OCI-LY7 (cell line): ENCODE measurements at regions not wholly inside any gene's neighbourhood (a gene's known extent, or its start where the extent isn't known, plus 50 kb on each side); places are given as distances from the start of the nearest gene placed in this dataset.
"Not testable (repeated sequence)": the region's sequence is repeated elsewhere in the genome, so short reads cannot be mapped to it uniquely, and the experiment has no call there.

ENCODE experiments used
- BruUV-seq: library from RNA; stranded (reverse); fragments of 400-500 nt; replicated peaks from 2 replicates; lab custom pipeline; 2021; lab: Mats Ljungman, UMichigan
- CTCF ChIA-PET: fragments of 300-600 bp; sonication (Branson Sonifier 250); formaldehyde crosslinking; loops from one replicate; lab custom pipeline; 2022; ENCODE audit warnings: antibody characterized with exemption; ENCODE audit not compliant: unreplicated experiment; lab: Charles Lee
- POLR2A ChIA-PET: fragments of 300-600 bp; sonication (Branson Sonifier 250); formaldehyde crosslinking; loops from one replicate; lab custom pipeline; 2022; ENCODE audit warnings: antibody characterized with exemption; lab: Charles Lee
- DNase-seq: peaks from one replicate; pipeline ENCODE4 v3.0.0-alpha.2; 2015; ENCODE audit warnings: low spot score
- H2AFZ ChIP-seq: fragments of 200-600 bp; sonication (generic), shearing (Covaris generic); 2 replicates; pipeline ENCODE4 v1.6.1; 2014; ENCODE audit warnings: mild to moderate bottlenecking, antibody characterized with exemption, low read length, moderate library complexity
- H3K27ac ChIP-seq: fragments of 200-600 bp; sonication (generic); 2 replicates; pipeline ENCODE4 v1.5.1; 2014; ENCODE audit warnings: mixed run types, low read depth, mild to moderate bottlenecking, moderate library complexity, low read length, inconsistent platforms; ENCODE audit not compliant: poor library complexity, severe bottlenecking
- H3K36me3 ChIP-seq: fragments of 200-600 bp; sonication (generic); 2 replicates; pipeline ENCODE4 v1.6.1; 2014; ENCODE audit warnings: mild to moderate bottlenecking, antibody characterized with exemption, low read length, moderate library complexity, mixed read lengths; ENCODE audit not compliant: insufficient read depth
- H3K4me1 ChIP-seq: fragments of 200-600 bp; sonication (generic); 2 replicates; pipeline ENCODE4 v1.5.1; 2014; ENCODE audit warnings: mild to moderate bottlenecking, low read length; ENCODE audit not compliant: insufficient read depth, poor library complexity, severe bottlenecking
- H3K4me2 ChIP-seq: fragments of 200-600 bp; sonication (generic); 2 replicates; pipeline ENCODE4 v1.6.1; 2014; ENCODE audit warnings: mild to moderate bottlenecking, low read length
- H3K4me3 ChIP-seq: fragments of 200-600 bp; sonication (generic); 2 replicates; pipeline ENCODE4 v1.5.1; 2014; ENCODE audit warnings: mild to moderate bottlenecking, low read depth, low read length; ENCODE audit not compliant: poor library complexity, severe bottlenecking
- H3K79me2 ChIP-seq: fragments of 200-600 bp; sonication (generic); 2 replicates; pipeline ENCODE4 v1.6.1; 2016; ENCODE audit warnings: low read depth, mild to moderate bottlenecking, low read length, moderate library complexity, mixed read lengths; ENCODE audit not compliant: insufficient read depth
- H3K9me2 ChIP-seq: fragments of 200-600 bp; sonication (generic); 2 replicates; pipeline ENCODE4 v1.6.1; 2016; ENCODE audit warnings: mild to moderate bottlenecking, low read length, mixed read lengths; ENCODE audit not compliant: insufficient read depth
- H3K9me3 ChIP-seq: fragments of 200-600 bp; sonication (generic); 2 replicates; pipeline ENCODE4 v1.6.1; 2014; ENCODE audit warnings: mild to moderate bottlenecking, mixed run types, low read length, mixed read lengths
- H4K20me1 ChIP-seq: fragments of 200-600 bp; sonication (generic); 2 replicates; pipeline ENCODE4 v1.6.1; 2014; ENCODE audit warnings: mild to moderate bottlenecking, antibody characterized with exemption, low read length, moderate library complexity, mixed read lengths; ENCODE audit not compliant: insufficient read depth
- EZH2phosphoT487 ChIP-seq: fragments of 200-600 bp; sonication (generic); IDR thresholded peaks from 2 replicates; pipeline ENCODE4 v1.6.1; 2018; ENCODE audit warnings: low read depth, borderline replicate concordance, mild to moderate bottlenecking, mixed run types, antibody characterized with exemption, low read length, moderate library complexity, mixed read lengths
- intact Hi-C: fragments of 100-400 bp; cut with micrococcal nuclease; formaldehyde crosslinking; loops from one replicate; pipeline ENCODE4 v1.10.0; 2022; ENCODE audit not compliant: unreplicated experiment
- TF ChIP-seq, protein P1 (sequence below): fragments of 200-600 bp; sonication (generic); conservative IDR thresholded peaks from 2 replicates; pipeline ENCODE4 v1.5.1; 2014; ENCODE audit warnings: mild to moderate bottlenecking, antibody characterized with exemption, low read length, moderate library complexity, mixed read lengths

DNA sequence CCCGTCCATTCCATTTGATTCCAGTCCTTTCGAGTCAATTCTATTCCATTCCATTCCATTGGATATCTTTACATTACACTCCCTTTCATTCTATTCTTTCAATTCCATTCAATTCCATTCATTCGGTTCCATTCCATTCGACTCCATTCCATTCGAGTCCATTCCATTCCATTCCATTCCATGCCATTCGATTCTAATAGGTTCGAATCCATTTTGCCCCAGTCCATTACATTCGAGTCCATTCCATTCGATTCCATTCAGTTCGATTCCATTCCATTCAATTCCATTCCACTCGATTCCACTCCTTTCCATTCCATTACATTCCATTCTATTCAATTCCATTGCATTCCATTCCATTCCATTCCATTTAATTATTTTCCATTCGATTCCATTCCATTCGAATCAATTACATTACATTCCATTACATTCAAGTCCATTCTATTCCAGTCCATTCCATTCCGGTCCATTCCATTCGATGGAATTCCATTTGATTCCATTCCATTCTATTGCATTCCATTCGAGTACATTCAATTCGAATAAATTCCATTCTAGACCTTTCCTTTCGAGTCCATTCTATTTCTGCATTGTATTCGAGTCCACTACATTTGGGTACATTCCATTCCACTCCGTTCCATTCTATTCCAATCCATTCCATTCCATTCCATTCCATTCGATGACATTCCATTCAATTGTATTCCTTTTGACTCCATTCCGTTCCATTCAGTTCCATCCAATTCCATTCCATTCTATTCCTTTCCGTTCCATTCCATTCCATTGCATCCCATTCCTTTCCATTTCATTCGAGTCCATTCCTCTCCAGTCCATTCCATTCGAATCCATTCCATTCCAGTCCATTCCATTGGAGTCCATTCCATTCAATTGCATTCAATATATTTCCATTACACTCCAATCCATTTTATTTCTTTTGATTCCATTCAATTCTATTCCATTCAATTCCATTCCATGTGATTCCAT lies 2604.8 kb upstream of the TPTE start:
- Histone ChIP-seq H2AFZ (no peak overlapping the region), H3K4me1 (no peaks in the 10 kb centered on the region), H3K4me2 (no peak overlapping the region), H4K20me1 (no peaks in the 10 kb centered on the region), H3K4me3 (no peak overlapping the region), H3K9me2 (no peaks in the 10 kb centered on the region), H3K9me3 (no peaks in the 10 kb centered on the region; the same call in 1 of the 2 replicates), H3K36me3 (no peaks in the 10 kb centered on the region), H3K27ac (no peak overlapping the region), H3K79me2 (no peaks in the 10 kb centered on the region)
- no TSS peak for BruUV-seq
- ChIA-PET POLR2A (no interaction called here), CTCF (no interaction called here)
- TF ChIP-seq, protein P1, sequence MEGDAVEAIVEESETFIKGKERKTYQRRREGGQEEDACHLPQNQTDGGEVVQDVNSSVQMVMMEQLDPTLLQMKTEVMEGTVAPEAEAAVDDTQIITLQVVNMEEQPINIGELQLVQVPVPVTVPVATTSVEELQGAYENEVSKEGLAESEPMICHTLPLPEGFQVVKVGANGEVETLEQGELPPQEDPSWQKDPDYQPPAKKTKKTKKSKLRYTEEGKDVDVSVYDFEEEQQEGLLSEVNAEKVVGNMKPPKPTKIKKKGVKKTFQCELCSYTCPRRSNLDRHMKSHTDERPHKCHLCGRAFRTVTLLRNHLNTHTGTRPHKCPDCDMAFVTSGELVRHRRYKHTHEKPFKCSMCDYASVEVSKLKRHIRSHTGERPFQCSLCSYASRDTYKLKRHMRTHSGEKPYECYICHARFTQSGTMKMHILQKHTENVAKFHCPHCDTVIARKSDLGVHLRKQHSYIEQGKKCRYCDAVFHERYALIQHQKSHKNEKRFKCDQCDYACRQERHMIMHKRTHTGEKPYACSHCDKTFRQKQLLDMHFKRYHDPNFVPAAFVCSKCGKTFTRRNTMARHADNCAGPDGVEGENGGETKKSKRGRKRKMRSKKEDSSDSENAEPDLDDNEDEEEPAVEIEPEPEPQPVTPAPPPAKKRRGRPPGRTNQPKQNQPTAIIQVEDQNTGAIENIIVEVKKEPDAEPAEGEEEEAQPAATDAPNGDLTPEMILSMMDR, result no peak
- no peak for TF ChIP-seq EZH2phosphoT487
- intact Hi-C loops, result no loop called here
- DNase-seq, result no peak

DNA sequence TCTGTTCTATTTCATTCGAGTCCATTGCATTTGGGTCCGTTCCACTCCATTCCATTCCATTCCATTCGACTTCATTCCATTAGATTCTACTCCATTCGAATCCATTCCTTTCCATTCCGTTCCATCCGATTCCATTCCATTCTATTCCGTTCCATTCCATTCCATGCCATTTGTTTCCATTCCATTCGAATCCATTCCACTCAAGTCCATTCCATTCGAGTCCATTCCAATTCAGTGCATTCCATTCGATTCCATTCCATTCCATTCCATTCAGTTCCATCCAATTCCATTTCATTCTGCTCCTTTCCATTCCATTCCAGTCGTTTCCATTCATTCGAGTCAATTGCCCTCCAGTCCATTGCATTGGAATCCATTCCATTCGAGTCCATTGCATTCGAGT lies 2603.7 kb upstream of the TPTE start:
- BruUV-seq, result no TSS peak
- POLR2A ChIA-PET, result no interaction called here
- H3K4me2 ChIP-seq, result no peak overlapping the region

DNA sequence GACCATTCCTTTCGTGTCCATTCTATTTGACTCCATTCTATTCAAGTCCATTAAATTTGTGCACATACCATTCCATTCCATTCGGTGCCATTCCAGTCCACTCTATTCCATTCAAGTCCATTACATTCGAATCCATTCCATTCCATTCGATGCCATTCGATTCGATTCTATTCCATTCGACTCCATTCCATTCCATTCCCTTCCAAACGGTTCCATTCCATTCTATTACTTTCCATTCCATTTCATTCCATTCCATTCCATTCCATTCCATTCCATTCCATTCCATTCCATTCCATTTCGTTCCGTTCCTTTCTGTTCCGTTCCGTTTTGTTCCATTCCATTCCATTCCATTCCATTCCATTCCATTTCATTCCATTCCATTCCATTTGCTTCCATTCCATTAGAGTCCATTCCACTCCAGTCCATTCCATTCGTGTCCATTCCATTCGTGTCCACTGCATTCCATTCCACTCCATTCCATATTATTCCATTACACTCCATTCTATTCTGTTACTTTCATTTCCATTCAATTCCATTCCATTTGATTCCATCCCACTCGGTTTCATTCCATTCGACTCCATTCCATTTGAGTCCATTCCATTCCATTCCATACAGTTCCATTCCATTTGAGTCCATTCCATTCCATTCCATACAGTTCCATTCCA lies 2595.3 kb upstream of the TPTE start:
- DNase-seq, H3K4me3 ChIP-seq, H3K9me2 ChIP-seq, BruUV-seq, CTCF ChIA-PET, POLR2A ChIA-PET, H3K4me2 ChIP-seq, H4K20me1 ChIP-seq, intact Hi-C loops, H3K4me1 ChIP-seq, H2AFZ ChIP-seq, H3K27ac ChIP-seq, H3K36me3 ChIP-seq, H3K79me2 ChIP-seq: not testable (repeated sequence)
- peaks cover 80% of the 10 kb centered on the region for H3K9me3 ChIP-seq

More for the DNA sequence above, 2603.7 kb upstream of the TPTE start:
- H2AFZ ChIP-seq, result no peak overlapping the region
- intact Hi-C loops, result no loop called here
- no peaks in the 10 kb centered on the region for H3K9me2 ChIP-seq
- no peaks in the 10 kb centered on the region for H3K79me2 ChIP-seq
- DNase-seq, result no peak
- CTCF ChIA-PET, result no interaction called here
- no peaks in the 10 kb centered on the region for H3K4me1 ChIP-seq
- no peak overlapping the region for H3K27ac ChIP-seq
- H3K36me3 ChIP-seq, result no peaks in the 10 kb centered on the region
- H3K9me3 ChIP-seq, result peaks cover 10% of the 10 kb centered on the region; the same call in 1 of the 2 replicates
- H3K4me3 ChIP-seq, result no peak overlapping the region
- no peaks in the 10 kb centered on the region for H4K20me1 ChIP-seq
- TF ChIP-seq EZH2phosphoT487, result no peak

DNA sequence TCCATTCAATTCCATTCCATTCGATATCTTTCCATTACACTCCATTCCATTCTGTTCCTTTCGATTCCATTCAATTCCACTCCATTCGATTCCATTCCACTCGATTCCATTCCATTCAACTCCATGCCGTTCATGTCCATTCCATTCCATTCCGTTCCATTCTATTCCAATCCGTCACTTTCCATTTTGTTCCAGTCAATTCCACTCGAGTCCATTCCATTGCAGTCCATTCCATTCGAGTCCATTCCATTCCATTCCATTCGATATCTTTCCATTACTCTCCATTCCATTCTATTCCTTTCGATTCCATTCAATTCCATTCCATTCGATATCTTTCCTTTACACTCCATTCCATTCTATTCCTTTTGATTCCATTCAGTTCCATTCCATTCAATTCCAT lies 2592.9 kb upstream of the TPTE start:
- H3K4me3 ChIP-seq, BruUV-seq, H2AFZ ChIP-seq, H3K4me1 ChIP-seq, H3K79me2 ChIP-seq, H3K27ac ChIP-seq, H3K9me2 ChIP-seq, CTCF ChIA-PET, H3K36me3 ChIP-seq, POLR2A ChIA-PET, intact Hi-C loops, H4K20me1 ChIP-seq, DNase-seq, H3K4me2 ChIP-seq: not testable (repeated sequence)
- H3K9me3 ChIP-seq, result peaks cover 86% of the 10 kb centered on the region

DNA sequence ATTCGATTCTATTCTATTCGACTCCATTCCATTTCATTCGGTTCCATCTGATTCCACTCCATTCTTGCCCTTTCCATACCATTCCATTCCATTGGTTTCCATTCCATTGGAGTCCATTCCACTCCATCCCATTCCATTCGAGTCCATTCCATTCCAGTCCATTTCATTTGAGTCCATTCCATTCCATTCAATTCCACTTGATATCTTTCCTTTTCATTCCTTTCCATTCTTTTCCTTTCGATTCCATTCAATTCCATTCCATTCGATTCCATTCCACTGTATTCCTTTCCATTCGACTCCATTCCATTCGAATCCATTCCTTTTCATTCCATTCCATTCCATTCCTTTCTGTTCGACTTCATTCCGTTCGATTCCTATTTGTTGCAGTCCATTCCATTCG lies 2591.8 kb upstream of the TPTE start:
- H4K20me1 ChIP-seq, BruUV-seq, H3K4me2 ChIP-seq, H3K79me2 ChIP-seq, DNase-seq, H3K9me2 ChIP-seq, POLR2A ChIA-PET, H2AFZ ChIP-seq, H3K36me3 ChIP-seq, intact Hi-C loops, H3K4me3 ChIP-seq, CTCF ChIA-PET, H3K27ac ChIP-seq, H3K4me1 ChIP-seq: not testable (repeated sequence)
- peaks cover 85% of the 10 kb centered on the region for H3K9me3 ChIP-seq
